GM21528 (cell line): ENCODE measurements at regions not wholly inside any gene's neighbourhood (a gene's known extent, or its start where the extent isn't known, plus 50 kb on each side); places are given as distances from the start of the nearest gene placed in this dataset.

Experiments used
- ATAC-seq: cut with Tn5 transposase; IDR thresholded peaks from one replicate; pipeline ENCODE4 v1.9.1; 2021; ENCODE audit warnings: mild to moderate bottlenecking, moderate library complexity; ENCODE audit not compliant: unreplicated experiment, low FRiP score

DNA sequence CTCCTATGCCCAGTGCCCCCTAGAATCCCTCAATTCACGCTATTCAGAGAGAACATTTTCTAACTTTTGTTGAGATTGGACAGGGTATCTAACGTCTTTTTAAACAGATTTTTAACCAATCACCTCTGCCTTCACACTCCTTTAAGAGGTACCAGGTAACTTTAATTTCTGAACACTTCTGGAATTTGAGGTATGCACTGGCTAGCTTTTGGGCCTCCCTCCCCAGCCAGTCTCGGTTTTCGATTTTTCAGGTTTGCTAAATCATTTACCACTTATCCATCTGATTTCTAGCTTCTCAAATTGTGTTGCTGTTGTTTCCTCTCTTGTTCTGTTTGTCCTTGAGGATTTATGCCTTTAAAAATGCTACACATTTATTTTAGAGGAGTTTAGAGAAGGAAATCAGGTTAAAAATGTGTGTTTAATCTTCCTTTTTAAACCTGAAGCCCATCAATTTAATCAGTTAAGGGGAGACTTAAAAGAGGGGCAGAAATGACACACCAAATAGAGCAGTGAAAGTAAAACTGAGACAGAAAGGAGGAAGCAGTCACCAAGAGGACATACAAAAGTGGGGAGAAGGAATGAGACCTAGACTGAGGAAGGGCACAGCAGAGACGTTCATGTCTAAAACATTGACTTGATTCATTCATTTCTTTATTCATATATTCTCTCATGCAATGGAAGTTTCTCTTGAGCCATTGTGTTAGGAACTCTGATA lies 139.6 kb upstream of the HTR2A start:
- ATAC-seq = peak; percentile 98

GRCh38 chr13:47033216-47033615 lies 136.4 kb upstream of the HTR2A start:
- ATAC-seq = no peak

GRCh38 chr13:47027780-47028437 lies 131.1 kb upstream of the HTR2A start:
- ATAC-seq = no peak

DNA sequence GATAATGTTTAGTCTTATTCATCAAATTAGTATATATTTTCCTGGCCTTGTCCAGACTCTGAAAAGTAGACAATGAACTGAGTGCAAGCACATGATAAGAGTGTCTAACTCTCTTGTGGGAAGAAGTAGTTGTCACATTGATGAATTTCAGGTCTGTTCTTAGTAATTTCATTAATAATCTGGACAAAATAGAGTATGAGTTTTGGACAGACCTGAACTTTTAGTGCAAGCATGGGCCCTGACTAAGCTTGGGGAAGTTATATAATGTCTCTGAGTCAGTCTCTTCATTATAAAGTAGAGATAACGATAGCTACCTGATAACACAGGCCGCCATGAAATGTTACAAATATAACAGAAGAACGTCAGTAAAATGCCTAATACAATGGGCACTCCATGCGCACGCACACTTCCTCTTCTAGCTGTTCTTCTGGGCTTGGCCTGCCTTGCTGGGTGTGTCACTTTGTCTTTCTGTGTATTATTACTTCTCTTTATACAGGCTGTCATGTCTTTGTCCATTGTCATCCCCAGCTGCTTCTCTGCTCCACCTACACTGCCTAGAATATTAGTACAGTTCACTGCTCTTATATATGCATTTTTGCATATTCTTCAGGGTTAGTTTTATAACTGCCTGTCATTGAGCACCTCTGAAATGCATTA lies 129.1 kb upstream of the HTR2A start:
- no peak for ATAC-seq

- no peak for ATAC-seq
These were observed 123.1 kb upstream of the HTR2A start for GRCh38 chr13:47019977-47020376.

- ATAC-seq = no peak
These were observed 120.6 kb upstream of the HTR2A start for GRCh38 chr13:47017476-47017875.

GRCh38 chr13:47008318-47008717 lies 111.5 kb upstream of the HTR2A start:
- ATAC-seq = no peak

DNA sequence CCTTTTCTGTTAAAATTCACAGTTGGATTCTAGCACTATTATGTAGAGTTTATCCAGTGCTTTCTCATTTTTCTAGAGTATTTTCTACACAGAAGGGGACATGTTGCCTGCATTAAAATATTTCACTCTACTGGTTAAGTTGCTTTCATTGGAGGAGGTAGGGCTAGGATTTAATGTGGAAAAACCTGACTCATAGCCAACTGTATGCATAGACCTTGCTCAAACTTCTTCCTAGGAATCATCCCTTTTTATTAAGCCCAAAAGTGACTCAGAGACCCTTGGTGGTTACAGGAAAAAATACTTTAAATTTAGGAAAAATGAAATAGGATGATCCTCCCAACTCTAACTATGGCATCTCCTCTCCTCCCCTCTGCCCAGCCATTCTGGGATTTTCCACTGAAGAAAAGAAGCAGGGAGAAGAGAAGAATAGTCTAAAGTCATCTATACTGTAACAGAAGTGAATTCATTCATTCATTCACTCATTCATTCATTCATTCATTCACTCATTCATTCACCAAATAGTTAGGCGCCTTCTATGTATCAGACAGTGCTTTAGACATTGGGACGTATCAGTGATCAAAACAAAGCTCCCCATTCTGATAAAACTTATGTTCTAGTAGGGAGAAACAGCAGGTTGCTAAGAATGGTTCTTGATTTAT lies 109.0 kb upstream of the HTR2A start:
- no peak for ATAC-seq

DNA sequence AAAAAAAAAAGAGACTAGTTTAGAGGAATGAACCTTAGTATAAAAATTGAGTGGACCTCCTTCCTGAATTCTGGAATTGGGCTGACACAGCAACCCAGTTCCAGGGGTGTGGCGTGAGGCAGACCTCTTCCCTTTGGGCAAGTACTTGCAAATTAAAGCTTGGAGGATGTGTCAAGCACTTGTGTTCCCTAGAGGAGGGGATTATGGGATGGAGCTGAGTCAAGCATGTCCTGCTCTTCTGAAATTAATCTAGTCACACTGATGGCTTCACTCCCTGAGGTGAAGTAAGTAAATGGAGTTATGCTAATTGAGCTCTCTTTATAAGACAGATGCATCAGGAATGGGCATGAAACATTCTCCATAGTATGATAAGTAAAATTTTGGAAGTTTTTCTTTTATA lies 107.7 kb upstream of the HTR2A start:
- no peak for ATAC-seq

DNA sequence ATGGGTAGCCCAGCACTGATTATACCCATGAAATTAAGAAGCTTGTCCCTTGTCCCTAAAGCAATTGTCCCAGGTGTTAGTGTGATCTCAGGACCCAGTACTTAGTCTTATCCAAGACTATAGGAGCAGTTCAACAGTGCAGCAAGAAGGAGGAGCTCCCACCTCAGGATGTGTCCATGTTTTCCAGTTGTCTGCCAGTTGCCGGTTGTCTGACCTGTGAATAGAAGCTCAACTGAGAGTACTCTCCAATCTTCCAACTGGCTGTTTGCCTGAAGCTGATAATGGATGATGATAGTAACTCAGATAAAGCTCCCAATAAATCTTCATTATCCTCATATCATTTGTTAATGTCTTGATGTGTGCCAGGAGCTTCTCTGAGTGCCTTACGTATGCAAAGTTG lies 107.2 kb upstream of the HTR2A start:
- ATAC-seq = no peak

DNA sequence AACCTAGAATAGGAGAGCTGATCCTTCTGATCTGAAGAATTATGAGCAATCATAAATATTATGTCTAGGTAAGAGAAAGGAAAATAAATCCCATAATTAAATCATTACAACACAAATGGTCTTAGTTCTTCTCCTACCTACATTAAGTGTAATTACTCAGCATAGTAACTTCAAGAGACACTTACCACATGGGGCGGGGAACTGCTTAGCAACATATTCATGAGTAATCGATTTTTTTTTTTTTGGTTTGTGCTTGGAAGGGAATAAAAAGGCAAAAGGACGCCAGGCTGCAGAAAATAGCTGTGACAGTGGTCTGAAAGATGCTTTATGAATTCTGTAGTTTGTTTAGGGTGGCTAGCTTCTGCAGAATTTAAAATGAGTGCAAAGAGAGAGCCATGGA lies 103.3 kb upstream of the HTR2A start:
- no peak for ATAC-seq

- peak; percentile 31 for ATAC-seq
These were observed 99.6 kb upstream of the HTR2A start for GRCh38 chr13:46996316-46997030.

DNA sequence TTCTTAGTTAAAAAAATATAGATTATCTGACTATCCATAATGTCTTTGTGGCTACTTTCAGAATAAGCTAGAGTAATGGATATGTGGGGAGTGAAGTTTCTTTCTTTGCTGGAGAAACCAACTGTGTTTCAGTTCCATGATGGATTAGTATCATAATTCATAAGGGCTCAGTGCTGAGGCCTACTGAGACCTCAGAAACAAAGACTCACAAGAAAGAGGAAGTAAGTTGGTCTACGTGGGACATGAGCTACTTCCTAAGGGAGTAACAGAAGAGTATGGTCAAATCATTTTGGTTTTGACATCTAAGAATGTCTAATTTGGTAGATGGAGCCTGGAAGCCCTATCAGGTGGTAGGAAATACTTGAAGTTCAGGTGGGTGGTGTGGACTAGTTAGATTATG lies 99.0 kb upstream of the HTR2A start:
- peak; percentile 94 for ATAC-seq

- no peak for ATAC-seq
These were observed 97.6 kb upstream of the HTR2A start for GRCh38 chr13:46994492-46994891.

DNA sequence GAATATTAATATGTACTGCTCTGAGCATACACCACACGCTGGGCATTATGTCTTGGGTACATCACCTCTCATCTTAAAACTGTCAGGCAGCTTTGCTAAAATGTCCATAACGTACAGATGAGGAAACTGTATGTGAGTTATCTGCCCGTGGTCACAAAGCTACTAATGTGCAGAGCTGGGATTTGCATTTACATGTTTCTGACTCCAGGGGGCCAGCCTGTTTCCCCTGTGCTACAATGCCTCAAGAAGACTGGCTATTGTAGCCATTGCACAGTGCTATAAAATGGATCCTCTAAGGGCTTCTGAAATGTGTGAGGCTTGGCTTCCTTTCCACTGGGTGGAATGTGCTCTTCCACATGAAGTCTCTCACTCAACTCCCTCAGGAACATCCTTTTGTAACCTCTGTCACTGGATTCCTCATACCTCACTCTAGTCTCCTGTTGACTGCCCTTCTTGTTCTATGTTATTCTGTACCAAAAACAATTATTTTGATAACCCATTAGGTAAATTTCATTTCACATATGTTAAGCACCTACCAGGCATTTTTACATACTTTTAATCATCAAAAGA lies 95.6 kb upstream of the HTR2A start:
- ATAC-seq = no peak

- peak; percentile 77 for ATAC-seq
These were observed 87.0 kb upstream of the HTR2A start for GRCh38 chr13:46983881-46984280.

- peak; percentile 92 for ATAC-seq
These were observed 86.2 kb upstream of the HTR2A start for GRCh38 chr13:46982856-46983582.

- ATAC-seq = no peak
These were observed 78.3 kb upstream of the HTR2A start for GRCh38 chr13:46975173-46975572.

DNA sequence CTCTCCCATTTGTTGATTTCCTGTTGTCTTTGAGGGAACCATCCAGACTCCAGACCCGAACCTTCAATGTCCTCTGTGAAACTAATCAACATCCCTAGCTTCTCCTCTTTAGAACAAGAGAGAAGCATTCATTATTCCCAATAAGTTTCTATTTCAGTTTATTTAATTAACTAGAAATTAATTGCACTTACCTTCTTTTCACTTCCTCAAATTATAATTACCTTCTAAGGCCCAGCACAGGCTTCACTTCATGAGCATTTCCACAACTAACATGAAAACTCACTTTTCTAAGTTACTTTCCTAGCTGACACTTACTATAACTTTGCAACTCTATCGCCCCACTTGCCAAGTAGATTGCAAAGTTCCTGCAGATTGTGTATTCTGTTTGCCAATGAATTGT lies 71.6 kb upstream of the HTR2A start:
- no peak for ATAC-seq
